ENCODE measurements at regions not wholly inside any gene's neighbourhood (a gene's known extent, or its start where the extent isn't known, plus 50 kb on each side); places are given as distances from the start of the nearest gene placed in this dataset.
"Not testable (repeated sequence)": the region's sequence is repeated elsewhere in the genome, so short reads cannot be mapped to it uniquely, and the experiment has no call there.

DNA sequence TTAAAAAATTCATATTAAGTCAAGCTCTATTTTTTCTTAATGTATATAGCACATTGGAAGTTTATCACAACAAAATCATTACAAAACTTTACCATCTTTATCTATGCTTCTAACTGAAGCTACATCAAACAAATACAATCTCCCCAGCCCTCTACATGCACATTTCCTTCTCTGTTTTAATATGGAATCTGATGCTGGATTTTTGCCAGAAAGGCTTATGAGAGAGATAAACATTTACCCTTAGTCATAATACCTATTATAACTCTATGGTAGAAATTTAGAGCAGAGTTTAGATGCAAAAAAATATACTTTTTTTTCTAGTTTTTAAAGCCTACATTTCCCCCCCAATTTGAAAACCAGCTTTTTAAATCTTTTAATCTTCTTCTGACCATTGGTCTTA lies 1198.6 kb downstream of the GATA3 start:
- DNase-seq: no peak

DNA sequence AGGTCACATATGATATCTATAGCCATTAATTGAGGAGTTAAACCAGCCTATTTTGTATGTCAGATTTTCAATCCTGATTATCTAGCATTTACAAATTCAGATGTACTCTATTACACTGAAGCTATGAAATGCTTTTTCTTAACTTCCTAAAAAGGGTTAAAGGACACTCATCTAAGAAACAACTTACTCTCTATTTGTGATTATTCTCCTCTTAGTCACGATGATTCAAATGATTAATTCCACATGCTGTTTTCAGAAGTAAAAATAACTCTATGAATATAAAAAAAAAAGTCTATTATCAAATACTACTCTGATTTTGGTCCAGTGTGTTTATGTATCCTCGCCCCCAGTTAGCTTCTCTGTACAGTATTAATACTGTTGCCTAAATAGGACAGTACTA lies 1199.9 kb downstream of the GATA3 start:
- DNase-seq: no peak

DNA sequence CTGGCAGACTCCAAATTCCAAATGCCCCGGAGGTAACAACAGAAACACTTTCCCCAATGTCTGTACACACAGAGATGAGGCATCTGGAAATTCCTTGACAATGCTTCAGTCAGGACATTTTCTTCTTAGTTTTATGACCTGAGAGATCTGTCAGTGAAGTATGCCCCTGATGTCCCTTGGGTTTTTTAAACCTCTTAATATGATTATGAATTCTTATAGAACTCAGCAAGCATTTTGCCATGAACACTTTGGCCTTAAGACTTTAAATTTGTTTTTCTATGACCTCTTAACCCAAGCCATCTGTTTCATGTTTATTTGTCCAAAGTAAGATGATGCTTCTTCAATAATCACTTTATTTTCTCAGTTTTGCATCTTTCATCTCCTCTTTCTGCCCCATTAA lies 1206.2 kb downstream of the GATA3 start:
- DNase-seq: no peak

DNA sequence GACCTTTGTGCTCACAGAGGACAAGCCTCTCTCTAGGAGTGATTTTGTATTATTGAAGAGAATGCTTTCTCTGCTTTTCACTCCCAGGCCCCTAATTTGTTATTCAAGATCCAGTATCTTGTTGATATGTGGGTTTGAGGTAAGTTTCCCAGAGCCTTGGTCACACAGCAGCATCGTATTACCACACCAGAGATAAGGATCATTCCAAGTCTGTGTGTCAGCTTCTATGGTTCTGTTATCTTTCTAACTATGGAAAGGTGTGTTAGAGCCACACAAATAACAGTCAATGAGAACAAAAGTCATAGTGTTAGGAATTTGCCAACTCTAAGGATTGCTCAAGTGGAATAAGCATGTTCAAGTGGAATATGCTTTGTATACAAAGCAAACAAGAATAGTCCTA lies 1208.3 kb downstream of the GATA3 start:
- no peak for DNase-seq

DNA sequence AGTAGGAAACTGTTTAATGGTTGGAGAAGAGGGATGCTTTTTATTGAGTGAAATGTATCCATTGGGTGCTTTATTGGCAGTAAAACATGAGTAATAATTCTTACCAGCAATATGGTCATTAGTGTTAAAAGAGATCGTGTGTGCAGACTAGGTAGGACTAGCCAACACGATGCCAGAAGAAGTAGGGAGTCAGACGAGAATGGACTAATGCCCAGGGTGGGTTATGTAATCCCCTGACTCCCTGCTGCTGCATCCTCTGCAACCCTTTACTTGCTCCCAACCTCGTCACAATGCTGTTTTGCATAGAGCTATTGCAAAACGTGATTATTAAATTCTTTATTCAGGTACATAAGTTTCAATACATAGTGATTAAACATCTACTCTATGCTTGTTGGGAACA lies 1213.7 kb downstream of the GATA3 start:
- no peak for DNase-seq

DNA sequence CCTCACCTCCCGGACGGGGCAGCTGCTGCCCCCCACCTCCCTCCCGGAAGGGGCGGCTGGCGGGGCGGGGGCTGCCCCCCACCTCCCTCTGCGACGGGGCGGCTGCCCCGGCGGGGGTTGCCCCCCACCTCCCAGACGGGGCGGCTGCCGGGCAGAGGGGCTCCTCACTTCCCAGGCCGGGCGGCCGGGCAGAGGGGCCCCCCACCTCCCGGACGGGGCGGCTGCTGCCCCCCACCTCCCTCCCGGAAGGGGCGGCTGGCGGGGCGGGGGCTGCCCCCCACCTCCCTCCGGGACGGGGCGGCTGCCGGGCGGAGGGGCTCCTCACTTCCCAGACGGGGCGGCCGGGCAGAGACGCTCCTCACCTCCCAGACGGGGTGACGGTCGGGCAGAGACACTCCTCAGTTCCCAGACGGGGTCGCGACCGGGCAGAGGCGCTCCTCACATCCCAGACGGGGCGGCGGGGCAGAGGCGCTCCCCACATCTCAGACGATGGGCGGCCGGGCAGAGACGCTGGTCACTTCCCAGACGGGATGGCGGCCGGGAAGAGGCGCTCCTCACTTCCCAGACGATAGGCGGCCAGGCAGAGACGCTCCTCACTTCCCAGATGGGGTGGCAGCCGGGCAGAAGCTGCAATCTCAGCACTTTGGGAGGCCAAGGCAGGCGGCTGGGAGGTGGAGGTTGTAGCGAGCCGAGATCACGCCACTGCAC lies 1218.8 kb downstream of the GATA3 start:
- not testable (repeated sequence) for DNase-seq

DNA sequence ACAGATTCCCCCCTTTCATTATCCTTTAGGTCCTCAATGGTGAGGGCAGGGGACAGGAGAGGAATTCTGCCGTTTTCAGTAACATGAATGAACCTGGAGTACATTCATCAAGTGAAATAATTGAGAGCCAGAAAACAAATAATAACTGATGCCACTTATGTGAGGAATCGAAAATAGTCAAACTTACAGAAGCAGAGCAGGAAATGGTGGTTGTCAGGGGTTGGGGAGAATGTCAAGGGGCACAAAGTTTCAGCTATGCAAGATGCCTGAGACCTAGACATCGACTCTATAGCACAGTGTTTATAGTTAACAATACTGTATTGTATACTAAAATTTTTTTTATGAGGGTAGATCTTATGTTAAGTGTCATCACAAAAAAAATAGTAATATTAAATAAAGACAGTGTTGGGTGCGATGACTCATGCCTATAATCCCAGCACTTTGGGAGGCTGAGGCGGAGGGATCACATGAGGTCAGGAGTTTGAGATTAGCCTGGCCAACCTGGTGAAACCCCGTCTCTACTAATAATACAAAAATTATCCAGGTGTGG lies 1219.8 kb downstream of the GATA3 start:
- no peak for DNase-seq

DNA sequence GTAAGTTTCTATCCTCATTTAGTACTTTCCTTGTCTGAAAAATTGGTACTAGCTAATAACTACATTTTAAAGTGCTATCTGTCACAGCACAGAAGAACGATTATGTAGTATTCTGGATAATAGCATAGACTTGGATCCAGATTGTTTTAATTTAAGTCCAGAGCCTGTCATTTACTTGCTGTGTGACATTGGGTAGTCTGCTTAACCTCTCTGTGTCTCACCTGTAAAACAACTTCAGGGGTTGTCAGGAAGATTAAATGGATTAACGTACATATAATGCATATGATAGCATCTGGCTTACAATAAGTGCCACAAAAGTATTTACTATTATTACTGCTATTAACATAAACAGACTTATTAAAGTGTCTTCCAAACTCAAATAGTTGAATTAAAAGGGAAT lies 1221.4 kb downstream of the GATA3 start:
- no peak for DNase-seq

DNA sequence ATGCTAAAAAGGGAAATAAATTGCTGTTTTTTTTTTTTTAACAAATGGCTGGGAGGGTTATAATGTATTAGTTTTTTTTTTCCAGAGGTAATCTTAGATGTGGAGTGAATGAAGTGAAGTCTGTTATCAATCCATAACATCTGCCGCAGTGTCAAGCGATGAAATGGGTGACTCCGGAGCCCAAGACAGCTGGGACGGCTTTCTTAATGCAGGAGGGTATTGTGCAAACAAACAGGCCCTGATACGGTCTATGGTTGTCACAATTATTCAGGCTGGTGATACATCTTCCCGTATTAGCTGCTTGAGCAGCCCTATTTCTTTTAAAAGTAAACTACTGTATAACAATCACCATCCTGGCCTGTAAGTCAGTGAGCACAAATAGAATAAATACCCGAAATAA lies 1231.2 kb downstream of the GATA3 start:
- no peak for DNase-seq

DNA sequence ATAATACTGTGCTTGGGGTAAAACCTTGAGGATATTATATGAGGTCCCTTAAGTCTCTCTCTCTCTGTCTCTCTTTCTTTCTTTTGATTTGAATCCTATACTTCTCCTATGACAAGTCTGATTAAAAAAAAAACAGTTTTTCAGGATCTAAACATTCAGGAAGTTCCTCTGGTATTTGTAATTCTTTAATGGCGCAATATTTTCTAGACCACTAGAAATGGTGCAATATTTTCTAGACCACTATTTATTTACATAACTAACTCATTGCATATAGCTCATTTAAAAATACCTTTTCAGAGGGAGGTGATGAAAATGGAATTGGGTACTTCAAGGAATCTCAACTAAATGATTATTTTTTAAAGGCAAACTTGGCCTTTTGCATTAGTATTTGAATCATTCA lies 1235.3 kb downstream of the GATA3 start:
- no peak for DNase-seq

DNA sequence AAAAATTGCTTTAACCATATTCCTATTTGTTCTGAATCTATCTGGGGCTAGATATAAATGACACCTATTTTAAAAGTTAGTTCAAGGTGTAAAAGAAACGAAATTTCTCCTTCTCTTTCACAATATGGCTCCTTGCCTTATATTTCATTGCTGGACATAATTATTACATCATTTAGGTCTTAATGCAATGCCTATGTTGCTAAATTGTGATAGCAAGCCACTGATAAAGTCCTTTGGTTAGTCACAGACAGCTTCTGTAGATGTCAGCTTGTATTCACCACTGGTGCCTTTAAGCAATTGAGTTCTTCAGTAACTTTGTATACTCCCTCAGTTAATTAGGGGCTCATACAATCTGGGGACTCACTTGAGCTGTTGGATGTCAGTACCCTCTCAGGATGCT lies 1236.6 kb downstream of the GATA3 start:
- no peak for DNase-seq

DNA sequence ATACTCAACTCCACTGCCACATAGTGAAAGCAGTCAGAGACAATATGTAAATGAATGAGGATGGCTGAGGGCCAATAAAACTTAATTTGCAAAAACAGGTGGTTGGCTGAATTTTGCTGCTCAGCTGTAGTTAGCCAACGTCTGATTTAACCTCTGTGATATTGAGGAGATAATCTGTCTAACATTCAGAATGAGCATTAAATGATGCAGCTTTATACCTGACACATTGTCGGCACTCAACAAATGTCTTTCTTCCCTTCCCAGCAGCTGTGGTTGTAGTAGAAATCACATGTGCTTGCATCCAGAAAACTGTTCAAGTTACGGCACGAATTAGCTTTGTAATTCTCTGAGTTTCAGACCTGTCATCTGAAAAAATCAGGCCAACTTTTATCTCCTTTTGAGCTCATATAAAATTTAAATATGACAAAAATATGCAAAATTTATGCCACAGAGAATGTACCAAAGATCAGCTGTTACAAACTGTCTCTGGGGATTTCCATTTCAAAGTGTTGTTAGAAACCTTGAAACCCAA lies 1239.7 kb downstream of the GATA3 start:
- no peak for DNase-seq

DNA sequence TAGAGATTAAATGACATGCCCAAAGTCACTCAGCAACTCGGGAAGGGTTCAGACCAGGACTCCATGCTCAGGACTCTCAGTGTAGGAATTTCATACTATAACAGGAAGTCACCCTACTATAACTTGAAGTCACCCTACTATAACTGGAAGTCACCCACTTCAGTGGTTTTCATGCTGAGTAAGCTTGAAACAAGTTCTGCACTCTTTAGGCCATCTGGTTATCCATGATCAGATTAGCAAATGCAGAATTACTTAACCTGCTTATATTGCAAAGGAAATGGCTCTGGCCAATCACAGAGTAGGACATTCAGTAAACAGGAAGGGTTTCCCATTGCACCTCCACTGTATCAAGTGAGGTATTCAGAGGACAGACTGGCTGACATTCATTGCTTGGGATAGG lies 1240.4 kb downstream of the GATA3 start:
- DNase-seq: no peak

DNA sequence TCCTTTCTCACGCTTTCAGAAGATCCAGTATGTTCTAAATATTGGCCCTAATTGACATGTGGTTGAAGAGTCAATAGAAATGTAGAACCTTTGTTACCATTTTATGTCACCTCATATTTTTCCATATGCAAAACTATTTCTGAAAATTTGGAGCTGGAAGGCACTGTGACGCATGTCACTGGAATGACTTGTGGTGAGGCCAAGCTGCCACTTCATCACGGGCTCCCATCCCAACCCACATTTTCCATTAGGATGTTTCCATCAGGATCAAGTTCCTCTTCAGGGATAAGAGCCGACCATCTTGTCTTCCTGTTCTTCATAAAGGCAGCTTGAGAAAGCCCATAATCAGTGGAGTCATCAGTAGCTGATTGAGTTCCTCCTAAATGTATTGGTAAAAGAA lies 1241.7 kb downstream of the GATA3 start:
- no peak for DNase-seq

DNA sequence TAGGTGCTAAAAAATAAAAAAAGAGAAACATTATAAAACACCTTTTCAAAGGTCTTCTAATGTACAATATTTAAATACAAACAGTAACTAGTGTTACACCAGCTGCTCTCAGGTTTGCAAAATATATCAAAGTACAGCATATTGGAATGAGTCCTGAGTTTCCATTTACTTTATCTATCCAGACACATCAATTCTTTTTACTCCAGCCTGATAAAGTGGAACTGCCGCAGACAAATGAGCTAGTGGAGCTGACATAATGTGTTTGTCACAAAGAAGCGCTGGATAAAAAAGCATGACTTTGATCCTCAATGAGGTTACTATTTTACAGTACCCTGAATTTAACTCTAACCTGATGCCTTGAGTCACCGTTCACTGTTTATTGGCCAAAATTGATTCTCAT lies 1243.1 kb downstream of the GATA3 start:
- DNase-seq: no peak

DNA sequence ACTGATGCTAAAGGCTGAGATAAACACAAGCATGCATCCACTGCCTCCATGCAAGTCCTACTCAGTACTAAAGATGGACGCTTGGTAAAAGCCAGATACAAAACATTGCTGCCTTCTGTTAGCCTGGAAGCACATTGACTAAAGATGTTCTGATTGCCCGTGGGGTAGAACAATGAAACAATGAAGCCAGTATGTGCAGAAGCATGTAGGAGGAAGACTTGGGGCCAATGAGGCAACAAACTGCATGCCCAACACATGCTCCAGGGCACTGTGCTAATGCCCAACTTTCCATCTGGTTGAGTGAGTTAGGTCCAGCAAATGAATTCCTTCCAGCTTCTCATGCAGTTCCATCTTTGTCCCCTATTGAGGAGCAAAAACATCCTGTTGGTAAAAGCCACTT lies 1245.5 kb downstream of the GATA3 start:
- no peak for DNase-seq

DNA sequence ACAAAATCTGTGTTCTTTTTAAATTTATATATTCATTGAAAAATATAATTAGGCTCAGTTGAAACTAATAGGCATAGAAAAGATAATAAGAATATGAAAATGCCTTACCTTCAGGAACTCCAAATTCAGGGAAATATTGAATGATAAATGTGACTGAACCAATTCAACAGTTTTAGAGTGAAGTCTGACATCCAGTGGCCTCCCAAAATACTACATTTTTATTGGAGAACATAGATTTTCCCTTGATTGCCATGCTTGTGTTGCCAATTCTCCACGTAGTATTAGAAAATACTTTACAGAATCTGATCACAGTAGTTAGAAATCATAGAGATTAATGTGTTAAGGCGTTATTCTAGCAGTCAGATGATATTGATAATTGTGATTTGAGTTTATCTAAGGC lies 1246.7 kb downstream of the GATA3 start:
- DNase-seq: no peak

DNA sequence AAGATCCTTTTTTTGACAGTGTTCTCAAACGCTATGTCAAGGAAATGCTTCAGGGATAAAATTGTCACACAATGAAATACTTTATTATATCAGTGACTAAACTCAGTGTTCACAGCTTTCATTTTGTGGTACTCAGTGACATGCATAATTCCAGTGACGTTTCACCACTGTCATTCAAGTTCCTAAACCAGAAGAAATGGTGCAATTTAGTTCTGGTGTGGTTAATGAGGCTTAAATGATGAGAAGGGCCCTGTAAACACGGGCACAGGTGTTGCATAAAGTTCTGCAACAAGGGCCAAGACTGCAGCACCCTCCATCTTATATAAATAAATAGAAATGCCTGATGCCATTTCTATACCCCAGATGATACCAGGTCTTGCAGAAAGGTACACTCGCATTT lies 1247.1 kb downstream of the GATA3 start:
- DNase-seq: no peak

DNA sequence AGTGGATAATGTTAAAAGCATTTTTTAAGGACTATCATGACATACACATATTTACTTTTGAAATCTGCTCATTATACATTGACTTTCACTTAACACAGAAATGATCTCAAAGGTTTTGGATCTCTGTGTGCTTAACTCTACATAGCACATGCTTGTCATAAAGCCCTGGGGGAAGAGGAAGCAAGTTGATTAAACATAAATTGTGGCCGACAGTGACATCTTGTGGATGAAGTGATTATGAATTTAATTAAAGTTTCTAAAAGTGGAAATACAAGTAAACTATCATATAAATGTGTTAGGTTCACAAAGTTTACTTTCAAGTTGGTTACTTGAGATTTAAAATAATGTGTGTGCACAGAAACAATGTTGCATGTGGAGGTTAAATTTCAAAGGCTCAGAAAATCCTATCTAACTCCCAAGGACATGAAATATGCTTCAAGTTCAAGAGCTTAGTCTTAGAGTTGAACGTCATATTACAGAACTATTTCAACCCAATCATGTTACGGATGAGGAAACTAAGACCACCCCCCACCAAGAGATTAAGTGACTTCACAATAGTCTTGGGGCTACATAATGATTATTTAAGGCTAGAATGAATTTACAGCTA lies 1247.8 kb downstream of the GATA3 start:
- peak; percentile 9 for DNase-seq

DNA sequence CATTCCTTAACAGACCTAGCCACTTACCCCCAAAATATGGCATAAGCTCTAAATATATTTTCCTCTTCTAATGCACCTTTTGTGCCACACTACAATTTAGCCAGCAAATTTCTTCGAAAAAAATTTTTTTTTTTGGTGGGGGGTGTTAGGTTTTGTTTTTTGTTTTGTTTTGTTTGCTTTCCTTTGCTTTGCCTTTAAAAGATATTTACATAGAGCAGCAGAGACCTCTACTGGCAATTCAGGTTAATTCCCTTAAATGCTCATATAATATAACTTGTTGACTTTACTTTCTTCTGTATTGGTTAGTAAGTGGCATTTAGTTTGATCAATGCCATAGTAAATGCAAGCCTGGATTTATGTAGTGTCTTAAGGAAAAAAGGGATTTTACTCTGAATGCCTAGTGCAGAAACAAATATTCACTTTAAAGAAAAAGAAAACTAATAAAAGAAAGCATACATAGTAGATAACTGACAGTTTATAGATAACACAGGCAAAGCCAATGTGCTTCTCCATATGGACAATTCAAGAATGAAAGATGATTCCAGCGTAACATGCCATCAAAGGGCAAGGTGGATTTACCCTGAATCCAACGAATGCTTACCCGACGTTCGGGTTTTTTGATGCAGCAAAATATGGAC lies 1250.6 kb downstream of the GATA3 start:
- peak; percentile 14 for DNase-seq

DNA sequence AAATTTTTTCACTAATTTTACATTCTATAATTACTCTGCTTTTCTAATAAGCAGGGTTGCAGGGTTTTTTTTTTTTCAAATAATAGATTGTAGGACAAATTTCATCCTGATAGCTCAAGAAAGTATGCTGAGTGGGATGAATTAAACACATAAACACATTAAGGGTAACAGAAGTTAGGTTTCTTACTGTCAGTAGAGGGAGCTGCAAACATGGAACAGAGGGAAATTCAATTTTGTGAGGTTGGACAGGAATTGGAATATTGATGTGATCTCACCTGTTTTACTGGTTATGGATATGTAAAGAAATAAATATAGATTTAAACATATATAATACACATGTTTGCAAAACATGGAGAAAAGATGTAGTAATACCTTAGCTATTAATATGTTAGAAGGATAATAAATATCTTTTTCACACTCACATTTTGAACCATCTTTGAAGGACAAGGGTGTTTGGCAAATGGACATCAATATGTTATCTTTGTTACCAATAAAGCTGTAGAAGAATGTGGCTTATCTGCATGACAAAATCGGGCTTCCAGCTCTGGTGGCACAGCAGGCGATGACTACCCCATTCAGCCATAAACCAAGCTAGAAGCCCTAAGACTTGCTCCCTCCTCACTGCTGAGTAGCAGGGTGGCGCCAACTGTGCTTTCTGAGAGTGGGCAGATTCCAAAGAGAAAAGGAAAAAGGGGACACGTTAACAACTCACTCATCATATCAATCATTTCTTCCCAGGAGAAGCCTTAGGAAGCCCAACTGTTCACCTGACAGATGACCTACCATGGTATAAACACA lies 1257.4 kb downstream of the GATA3 start:
- no peak for DNase-seq

DNA sequence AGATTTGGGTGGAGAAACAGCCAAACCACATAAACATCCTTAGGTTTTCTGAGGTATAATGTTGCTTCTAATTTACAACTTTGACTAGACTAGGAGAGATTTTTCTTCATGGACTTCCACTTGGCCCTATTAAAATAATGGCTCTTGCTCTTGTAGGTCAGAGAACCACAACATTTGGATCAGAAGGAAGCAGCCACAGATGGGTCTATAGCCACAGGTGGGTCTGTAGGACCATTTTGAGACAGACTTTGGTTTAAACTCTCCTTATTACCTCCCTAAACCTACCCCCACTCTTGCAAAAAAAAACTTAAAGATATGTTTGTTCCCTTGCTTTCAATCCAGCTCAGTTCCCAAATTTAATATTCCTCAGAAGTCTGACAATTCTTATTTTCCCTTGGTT lies 1260.8 kb downstream of the GATA3 start:
- DNase-seq: no peak

DNA sequence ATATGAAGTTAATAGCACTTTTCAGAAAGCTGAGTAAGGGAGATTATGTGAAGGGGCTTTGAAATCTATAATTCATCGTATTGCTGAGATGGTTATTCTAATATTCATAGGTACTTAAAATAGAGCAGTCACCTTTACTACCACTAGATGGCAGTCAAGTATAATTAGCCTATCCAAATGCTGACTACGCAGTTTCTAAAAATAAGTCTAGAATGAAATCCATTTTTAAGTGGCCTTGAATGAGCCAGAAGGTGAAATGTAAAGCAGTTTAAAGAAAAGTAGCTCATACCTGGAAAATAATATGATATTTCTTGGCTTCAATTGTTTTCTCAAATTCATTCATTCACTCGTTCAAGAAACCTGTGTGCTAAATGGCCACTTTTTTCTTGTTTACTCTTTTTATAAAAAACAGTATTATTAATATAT lies 1277.1 kb downstream of the GATA3 start:
- DNase-seq: peak; percentile 53
